HEK293T (cell line): ENCODE measurements at regions not wholly inside any gene's neighbourhood (a gene's known extent, or its start where the extent isn't known, plus 50 kb on each side); places are given as distances from the start of the nearest gene placed in this dataset.

Experiments
- ELF4 ChIP-seq: fragments of 450-650 bp; IDR thresholded peaks from 2 replicates; pipeline ENCODE4 v1.6.1; 2017; ENCODE audit warnings: antibody characterized with exemption
- FOXA1 ChIP-seq: fragments of 450-650 bp; IDR thresholded peaks from 2 replicates; pipeline ENCODE4 v1.6.1; 2016; ENCODE audit warnings: mild to moderate bottlenecking
- FOXK2 ChIP-seq: fragments of 450-650 bp; IDR thresholded peaks from 2 replicates; pipeline ENCODE4 v1.6.1; 2016; ENCODE audit warnings: mild to moderate bottlenecking
- SP1 ChIP-seq: fragments of 450-650 bp; IDR thresholded peaks from 2 replicates; pipeline ENCODE4 v1.6.1; 2017
- SUZ12 ChIP-seq: fragments of 450-650 bp; IDR thresholded peaks from 2 replicates; pipeline ENCODE4 v1.6.1; 2016; ENCODE audit warnings: mild to moderate bottlenecking

DNA sequence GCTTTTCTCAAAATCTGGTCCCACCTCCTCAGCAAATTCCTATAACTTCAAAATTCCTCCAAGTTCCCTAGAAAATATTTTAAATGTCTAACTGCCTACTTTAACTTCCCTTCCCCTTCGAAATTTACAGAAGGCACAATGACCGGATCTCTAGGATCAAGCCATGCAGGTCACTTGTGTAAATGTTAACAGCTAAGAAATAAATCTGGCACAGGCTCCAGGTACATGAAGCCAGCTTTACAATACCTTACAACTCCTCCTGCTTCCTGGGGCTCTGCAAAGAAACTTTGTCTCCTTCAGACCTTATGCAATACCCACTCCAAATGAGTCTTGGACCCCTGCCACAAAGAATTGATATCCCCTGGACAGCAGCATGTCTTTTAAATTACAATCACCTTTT, 1164.2 kb downstream of the BRINP3 start:
- no peak for TF ChIP-seq SUZ12
- no peak for TF ChIP-seq FOXA1
- TF ChIP-seq ELF4: no peak
- TF ChIP-seq SP1: no peak
- TF ChIP-seq FOXK2: no peak
